ENCODE measurements at regions not wholly inside any gene's neighbourhood (a gene's known extent, or its start where the extent isn't known, plus 50 kb on each side); places are given as distances from the start of the nearest gene placed in this dataset.

GRCh38 chr3:194536871-194537637 is 50.3 kb upstream of the ATP13A3 start:
- WGBS, 5 donors, result 13 to 50% (median 31%) methylated on average over 2 of the region's 2 CpGs
- Histone ChIP-seq H3K27ac (peak overlapping the region; percentile 48 to 80 (median 74)), H3K4me3 (no peak overlapping the region), H3K27me3 (no peaks in the 10 kb centered on the region), H3K4me1 (peaks cover 8 to 27% (median 16%) of the 10 kb centered on the region in 4 donors), H3K36me3 (no peaks in the 10 kb centered on the region), H3K9me3 (peaks cover 0 to 11% (median 4%) of the 10 kb centered on the region in 4 donors)
- intact Hi-C loops (cut with DNase I; ENCODE audit: low total_unique reads), result no loop called here
- TF ChIP-seq POLR2A (IDR thresholded peaks at IDR 0.05) (no peak), EP300 (IDR thresholded peaks at IDR 0.05) (no peak), POLR2AphosphoS5 (IDR thresholded peaks at IDR 0.05) (peak in 1 of 3 donors; percentile 45), CTCF (IDR thresholded peaks at IDR 0.05) (no peak)
- DNase-seq, result peak; percentile 80
